ENCODE measurements at regions not wholly inside any gene's neighbourhood (a gene's known extent, or its start where the extent isn't known, plus 50 kb on each side); places are given as distances from the start of the nearest gene placed in this dataset.

DNA sequence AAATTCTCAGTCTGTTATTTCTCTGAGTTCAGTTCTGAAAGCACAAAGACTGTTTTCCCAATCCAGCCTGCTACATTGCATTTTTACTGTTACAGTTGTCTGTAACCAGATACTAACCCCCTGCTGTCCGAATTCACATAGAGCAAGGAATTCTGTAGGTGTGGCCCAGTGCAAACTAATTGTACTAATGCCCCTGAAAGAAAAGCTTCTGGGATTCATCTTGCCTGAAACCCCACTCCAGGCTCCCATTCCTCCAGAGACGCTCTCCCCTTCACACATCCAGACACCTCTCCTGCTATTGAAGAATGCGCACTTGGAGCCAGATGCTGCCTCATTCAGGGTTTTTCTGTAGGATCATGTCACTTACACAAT is 127.0 kb downstream of the TTC32 start:
- no peak for TF ChIP-seq EP300 (IDR thresholded peaks at IDR 0.05)
- TF ChIP-seq CTCF (IDR thresholded peaks at IDR 0.05): no peak
- TF ChIP-seq POLR2A (IDR thresholded peaks at IDR 0.05): no peak
